ENCODE measurements at regions not wholly inside any gene's neighbourhood (a gene's known extent, or its start where the extent isn't known, plus 50 kb on each side); places are given as distances from the start of the nearest gene placed in this dataset.

- H3K27me3 Mint-ChIP-seq (ENCODE audit: unreplicated experiment): no peaks in the 10 kb centered on the region
- DNase-seq (ENCODE audit: extremely low spot score, unreplicated experiment): no peak
- H3K9me3 Mint-ChIP-seq (ENCODE audit: unreplicated experiment): peaks cover 25% of the 10 kb centered on the region
- no peaks in the 10 kb centered on the region for H3K36me3 Mint-ChIP-seq (ENCODE audit: unreplicated experiment)
- no peak for TF ChIP-seq CTCF (IDR thresholded peaks at IDR 0.05)
- H3K4me3 Mint-ChIP-seq (ENCODE audit: unreplicated experiment): no peak overlapping the region
- no peaks in the 10 kb centered on the region for H3K4me1 Mint-ChIP-seq (ENCODE audit: unreplicated experiment)
- H3K27ac Mint-ChIP-seq (ENCODE audit: unreplicated experiment): no peak overlapping the region
Measured at GRCh38 chr6:164845773-164846172, 463.6 kb downstream of the C6orf118 start.

- H3K4me1 Mint-ChIP-seq (ENCODE audit: unreplicated experiment): no peaks in the 10 kb centered on the region
- H3K9me3 Mint-ChIP-seq (ENCODE audit: unreplicated experiment): peaks cover 23% of the 10 kb centered on the region
- DNase-seq (ENCODE audit: extremely low spot score, unreplicated experiment): no peak
- no peaks in the 10 kb centered on the region for H3K27me3 Mint-ChIP-seq (ENCODE audit: unreplicated experiment)
- no peaks in the 10 kb centered on the region for H3K36me3 Mint-ChIP-seq (ENCODE audit: unreplicated experiment)
- TF ChIP-seq CTCF (IDR thresholded peaks at IDR 0.05): no peak
- H3K4me3 Mint-ChIP-seq (ENCODE audit: unreplicated experiment): no peak overlapping the region
- no peak overlapping the region for H3K27ac Mint-ChIP-seq (ENCODE audit: unreplicated experiment)
Measured at GRCh38 chr6:164842085-164842484, 467.3 kb downstream of the C6orf118 start.

GRCh38 chr6:164838068-164838615 is 471.3 kb downstream of the C6orf118 start:
- Mint-ChIP-seq H3K36me3 (ENCODE audit: unreplicated experiment) (no peaks in the 10 kb centered on the region), H3K27ac (ENCODE audit: unreplicated experiment) (no peak overlapping the region), H3K4me3 (ENCODE audit: unreplicated experiment) (no peak overlapping the region), H3K27me3 (ENCODE audit: unreplicated experiment) (no peaks in the 10 kb centered on the region), H3K4me1 (ENCODE audit: unreplicated experiment) (no peaks in the 10 kb centered on the region), H3K9me3 (ENCODE audit: unreplicated experiment) (peaks cover 35% of the 10 kb centered on the region)
- no peak for DNase-seq (ENCODE audit: extremely low spot score, unreplicated experiment)
- TF ChIP-seq CTCF (IDR thresholded peaks at IDR 0.05): no peak

GRCh38 chr6:164836486-164836885 is 472.9 kb downstream of the C6orf118 start:
- Mint-ChIP-seq H3K4me3 (ENCODE audit: unreplicated experiment) (no peak overlapping the region), H3K4me1 (ENCODE audit: unreplicated experiment) (no peaks in the 10 kb centered on the region), H3K27me3 (ENCODE audit: unreplicated experiment) (no peaks in the 10 kb centered on the region), H3K9me3 (ENCODE audit: unreplicated experiment) (peaks cover 38% of the 10 kb centered on the region), H3K27ac (ENCODE audit: unreplicated experiment) (no peak overlapping the region), H3K36me3 (ENCODE audit: unreplicated experiment) (no peaks in the 10 kb centered on the region)
- DNase-seq (ENCODE audit: extremely low spot score, unreplicated experiment): no peak
- no peak for TF ChIP-seq CTCF (IDR thresholded peaks at IDR 0.05)

- Mint-ChIP-seq H3K9me3 (ENCODE audit: unreplicated experiment) (peaks cover 28% of the 10 kb centered on the region), H3K4me3 (ENCODE audit: unreplicated experiment) (no peak overlapping the region), H3K27ac (ENCODE audit: unreplicated experiment) (no peak overlapping the region), H3K4me1 (ENCODE audit: unreplicated experiment) (no peaks in the 10 kb centered on the region), H3K27me3 (ENCODE audit: unreplicated experiment) (no peaks in the 10 kb centered on the region), H3K36me3 (ENCODE audit: unreplicated experiment) (no peaks in the 10 kb centered on the region)
- DNase-seq (ENCODE audit: extremely low spot score, unreplicated experiment): no peak
- TF ChIP-seq CTCF (IDR thresholded peaks at IDR 0.05): no peak
Measured at GRCh38 chr6:164832410-164832809, 477.0 kb downstream of the C6orf118 start.
